LNCAP (cell line): ENCODE measurements at regions not wholly inside any gene's neighbourhood (a gene's known extent, or its start where the extent isn't known, plus 50 kb on each side); places are given as distances from the start of the nearest gene placed in this dataset.

Experiments
- CTCF ChIP-seq: fragments of 450-650 bp; IDR thresholded peaks from 2 replicates; pipeline ENCODE4 v1.5.1; 2017; ENCODE audit warnings: mild to moderate bottlenecking

DNA sequence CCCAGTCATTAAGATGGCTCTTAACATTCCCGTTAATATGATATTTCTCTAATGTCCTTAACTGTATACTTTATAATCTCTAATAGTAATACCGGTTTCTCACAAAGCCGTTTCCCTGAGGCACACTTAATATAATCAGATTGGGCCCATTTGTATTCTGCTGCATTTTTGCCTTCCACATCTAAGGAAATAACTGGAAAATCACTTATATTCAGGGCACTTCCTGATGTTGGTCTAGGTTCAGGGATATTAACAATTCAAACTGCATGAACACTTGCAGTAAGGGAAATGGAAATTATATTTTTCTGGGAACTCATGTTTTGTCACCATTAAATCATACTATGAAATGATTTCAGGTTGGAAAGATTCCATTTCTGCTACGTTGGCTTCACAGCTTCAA lies 119.8 kb downstream of the TPR start:
- TF ChIP-seq CTCF, result no peak

DNA sequence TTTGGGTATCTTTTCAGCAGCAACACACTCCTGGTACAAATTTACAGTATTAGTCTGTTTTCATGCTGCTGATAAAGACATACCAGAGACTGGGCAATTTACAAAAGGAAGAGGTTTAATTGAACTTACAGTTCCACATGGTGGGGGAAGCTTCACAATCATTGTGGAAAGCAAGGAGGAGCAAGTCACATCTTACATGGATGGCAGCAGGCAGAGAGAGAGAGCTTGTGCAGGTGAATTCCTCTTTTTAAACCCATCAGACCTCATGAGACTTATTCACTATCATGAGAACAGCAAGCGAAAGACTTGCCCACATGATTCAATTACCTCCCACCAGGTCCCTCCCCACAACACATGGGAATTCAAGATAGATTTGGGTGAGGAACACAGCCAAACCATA lies 124.5 kb downstream of the TPR start:
- TF ChIP-seq CTCF, result no peak

- TF ChIP-seq CTCF, result peak; percentile 56
These were observed 130.2 kb downstream of the TPR start for GRCh38 chr1:186244825-186245224.
